ENCODE measurements at regions not wholly inside any gene's neighbourhood (a gene's known extent, or its start where the extent isn't known, plus 50 kb on each side); places are given as distances from the start of the nearest gene placed in this dataset.

GRCh38 chr5:17340379-17340778, 122.9 kb downstream of the BASP1 start:
- H3K4me3 ChIP-seq: no peak overlapping the region
- no peaks in the 10 kb centered on the region for H3K36me3 ChIP-seq (ENCODE audit: insufficient read depth, low read length)
- DNase-seq (ENCODE audit: low read depth, low spot score): no peak
- no peak overlapping the region for H3K9ac ChIP-seq (ENCODE audit: insufficient read length)
- TF ChIP-seq EZH2 (IDR thresholded peaks at IDR 0.05): no peak
- no peak for TF ChIP-seq POLR2AphosphoS5 (IDR thresholded peaks at IDR 0.05; ENCODE audit: borderline replicate concordance, low read depth, low read length)
- TF ChIP-seq FOXP2 (optimal IDR thresholded peaks at IDR 0.05; ENCODE audit: control extremely low read depth, extremely low read length, insufficient read depth): no peak
- H3K27ac ChIP-seq: no peak overlapping the region
- no peaks in the 10 kb centered on the region for H3K9me3 ChIP-seq (ENCODE audit: low read depth, low read length)

GRCh38 chr5:17340819-17341218, 123.4 kb downstream of the BASP1 start:
- Histone ChIP-seq H3K9me3 (ENCODE audit: low read depth, low read length) (no peaks in the 10 kb centered on the region), H3K27ac (no peak overlapping the region), H3K4me3 (no peak overlapping the region), H3K36me3 (ENCODE audit: insufficient read depth, low read length) (no peaks in the 10 kb centered on the region), H3K9ac (ENCODE audit: insufficient read length) (no peak overlapping the region)
- DNase-seq (ENCODE audit: low read depth, low spot score): no peak
- TF ChIP-seq FOXP2 (optimal IDR thresholded peaks at IDR 0.05; ENCODE audit: control extremely low read depth, extremely low read length, insufficient read depth) (no peak), EZH2 (IDR thresholded peaks at IDR 0.05) (no peak), POLR2AphosphoS5 (IDR thresholded peaks at IDR 0.05; ENCODE audit: borderline replicate concordance, low read depth, low read length) (no peak)

GRCh38 chr5:17343675-17344074, 126.2 kb downstream of the BASP1 start:
- no peak overlapping the region for H3K4me3 ChIP-seq
- H3K27ac ChIP-seq: no peak overlapping the region
- H3K36me3 ChIP-seq (ENCODE audit: insufficient read depth, low read length): no peaks in the 10 kb centered on the region
- no peak overlapping the region for H3K9ac ChIP-seq (ENCODE audit: insufficient read length)
- no peak for TF ChIP-seq POLR2AphosphoS5 (IDR thresholded peaks at IDR 0.05; ENCODE audit: borderline replicate concordance, low read depth, low read length)
- TF ChIP-seq EZH2 (IDR thresholded peaks at IDR 0.05): no peak
- TF ChIP-seq FOXP2 (optimal IDR thresholded peaks at IDR 0.05; ENCODE audit: control extremely low read depth, extremely low read length, insufficient read depth): no peak
- DNase-seq (ENCODE audit: low read depth, low spot score): no peak
- no peaks in the 10 kb centered on the region for H3K9me3 ChIP-seq (ENCODE audit: low read depth, low read length)

GRCh38 chr5:17346811-17347210, 129.4 kb downstream of the BASP1 start:
- Histone ChIP-seq H3K9me3 (ENCODE audit: low read depth, low read length) (no peaks in the 10 kb centered on the region), H3K27ac (no peak overlapping the region), H3K36me3 (ENCODE audit: insufficient read depth, low read length) (no peaks in the 10 kb centered on the region), H3K4me3 (no peak overlapping the region), H3K9ac (ENCODE audit: insufficient read length) (no peak overlapping the region)
- DNase-seq (ENCODE audit: low read depth, low spot score): no peak
- TF ChIP-seq POLR2AphosphoS5 (IDR thresholded peaks at IDR 0.05; ENCODE audit: borderline replicate concordance, low read depth, low read length) (no peak), FOXP2 (optimal IDR thresholded peaks at IDR 0.05; ENCODE audit: control extremely low read depth, extremely low read length, insufficient read depth) (no peak), EZH2 (IDR thresholded peaks at IDR 0.05) (no peak)

GRCh38 chr5:17352223-17352622, 134.8 kb downstream of the BASP1 start:
- no peaks in the 10 kb centered on the region for H3K9me3 ChIP-seq (ENCODE audit: low read depth, low read length)
- DNase-seq (ENCODE audit: low read depth, low spot score): no peak
- H3K36me3 ChIP-seq (ENCODE audit: insufficient read depth, low read length): no peaks in the 10 kb centered on the region
- no peak overlapping the region for H3K4me3 ChIP-seq
- H3K27ac ChIP-seq: no peak overlapping the region
- TF ChIP-seq FOXP2 (optimal IDR thresholded peaks at IDR 0.05; ENCODE audit: control extremely low read depth, extremely low read length, insufficient read depth): no peak
- TF ChIP-seq POLR2AphosphoS5 (IDR thresholded peaks at IDR 0.05; ENCODE audit: borderline replicate concordance, low read depth, low read length): no peak
- TF ChIP-seq EZH2 (IDR thresholded peaks at IDR 0.05): no peak
- H3K9ac ChIP-seq (ENCODE audit: insufficient read length): no peak overlapping the region

DNA sequence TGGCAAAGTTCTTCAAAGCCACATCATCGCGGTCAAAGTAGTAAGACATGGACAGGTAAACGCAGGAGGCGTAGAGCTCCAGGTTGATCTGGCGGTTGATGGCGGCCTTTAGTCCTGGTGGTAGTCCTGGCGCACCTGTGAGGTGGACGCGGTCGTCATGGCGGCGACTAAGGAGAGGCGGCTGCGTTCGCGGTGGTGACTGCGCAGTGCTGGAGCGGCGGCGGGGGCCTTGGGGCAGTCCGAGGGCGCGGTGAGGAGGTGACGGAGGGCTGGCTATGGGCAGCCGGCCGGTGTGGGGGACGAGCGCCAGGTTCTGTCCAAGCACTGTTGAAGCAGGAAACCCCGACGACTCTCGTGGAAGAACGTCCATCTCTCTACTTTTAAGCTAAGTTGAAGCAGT, 136.8 kb downstream of the BASP1 start:
- Histone ChIP-seq H3K4me3 (no peak overlapping the region), H3K9me3 (ENCODE audit: low read depth, low read length) (no peaks in the 10 kb centered on the region), H3K27ac (no peak overlapping the region), H3K9ac (ENCODE audit: insufficient read length) (no peak overlapping the region), H3K36me3 (ENCODE audit: insufficient read depth, low read length) (no peaks in the 10 kb centered on the region)
- no peak for TF ChIP-seq FOXP2 (optimal IDR thresholded peaks at IDR 0.05; ENCODE audit: control extremely low read depth, extremely low read length, insufficient read depth)
- no peak for TF ChIP-seq EZH2 (IDR thresholded peaks at IDR 0.05)
- TF ChIP-seq POLR2AphosphoS5 (IDR thresholded peaks at IDR 0.05; ENCODE audit: borderline replicate concordance, low read depth, low read length): no peak
- no peak for DNase-seq (ENCODE audit: low read depth, low spot score)

DNA sequence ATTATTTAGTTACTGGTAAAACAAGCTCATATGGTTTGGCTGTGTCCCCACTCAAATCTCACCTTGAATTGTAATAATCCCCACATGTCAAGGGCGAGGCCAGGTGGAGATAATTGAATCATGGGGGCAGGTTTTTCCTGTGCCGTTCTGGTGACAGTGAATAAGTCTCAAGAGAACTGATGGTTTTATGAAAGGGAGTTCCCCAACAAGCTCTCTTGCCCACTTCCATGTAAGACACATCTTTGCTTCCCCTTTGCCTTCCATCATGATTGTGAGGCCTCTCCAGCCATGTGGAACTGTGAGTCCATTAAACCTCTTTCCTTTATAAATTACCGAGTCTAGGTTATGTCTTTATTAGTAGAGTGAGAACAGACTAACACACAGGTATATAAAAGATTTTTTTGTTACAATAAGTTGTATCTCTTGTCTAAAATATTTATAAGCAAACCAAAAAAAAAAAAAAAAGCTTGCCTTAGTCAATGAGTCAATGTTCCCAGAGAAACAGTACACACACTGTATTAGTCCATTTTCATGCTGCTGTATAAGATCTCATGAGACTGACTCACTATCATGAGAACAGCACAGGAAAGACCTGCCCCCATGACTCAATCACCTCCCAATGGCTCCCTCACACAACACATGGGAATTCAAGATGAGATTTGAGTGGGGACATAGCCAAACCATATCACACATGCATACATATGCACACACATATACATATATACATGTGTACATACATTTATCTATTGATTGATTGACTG, 138.3 kb downstream of the BASP1 start:
- Histone ChIP-seq H3K4me3 (no peak overlapping the region), H3K36me3 (ENCODE audit: insufficient read depth, low read length) (no peaks in the 10 kb centered on the region), H3K9me3 (ENCODE audit: low read depth, low read length) (no peaks in the 10 kb centered on the region), H3K27ac (no peak overlapping the region), H3K9ac (ENCODE audit: insufficient read length) (no peak overlapping the region)
- TF ChIP-seq FOXP2 (optimal IDR thresholded peaks at IDR 0.05; ENCODE audit: control extremely low read depth, extremely low read length, insufficient read depth) (no peak), EZH2 (IDR thresholded peaks at IDR 0.05) (no peak), POLR2AphosphoS5 (IDR thresholded peaks at IDR 0.05; ENCODE audit: borderline replicate concordance, low read depth, low read length) (no peak)
- DNase-seq (ENCODE audit: low read depth, low spot score): no peak

- no peak for TF ChIP-seq POLR2AphosphoS5 (IDR thresholded peaks at IDR 0.05; ENCODE audit: borderline replicate concordance, low read depth, low read length)
- no peak for TF ChIP-seq FOXP2 (optimal IDR thresholded peaks at IDR 0.05; ENCODE audit: control extremely low read depth, extremely low read length, insufficient read depth)
- no peak for TF ChIP-seq EZH2 (IDR thresholded peaks at IDR 0.05)
- H3K9ac ChIP-seq (ENCODE audit: insufficient read length): no peak overlapping the region
- no peaks in the 10 kb centered on the region for H3K36me3 ChIP-seq (ENCODE audit: insufficient read depth, low read length)
- no peak for DNase-seq (ENCODE audit: low read depth, low spot score)
- H3K4me3 ChIP-seq: no peak overlapping the region
- H3K9me3 ChIP-seq (ENCODE audit: low read depth, low read length): no peaks in the 10 kb centered on the region
- H3K27ac ChIP-seq: no peak overlapping the region
These were observed 139.1 kb downstream of the BASP1 start for GRCh38 chr5:17356551-17356950.

GRCh38 chr5:17357504-17357903, 140.1 kb downstream of the BASP1 start:
- no peak for DNase-seq (ENCODE audit: low read depth, low spot score)
- no peak overlapping the region for H3K27ac ChIP-seq
- H3K36me3 ChIP-seq (ENCODE audit: insufficient read depth, low read length): no peaks in the 10 kb centered on the region
- no peaks in the 10 kb centered on the region for H3K9me3 ChIP-seq (ENCODE audit: low read depth, low read length)
- TF ChIP-seq FOXP2 (optimal IDR thresholded peaks at IDR 0.05; ENCODE audit: control extremely low read depth, extremely low read length, insufficient read depth) (no peak), POLR2AphosphoS5 (IDR thresholded peaks at IDR 0.05; ENCODE audit: borderline replicate concordance, low read depth, low read length) (no peak), EZH2 (IDR thresholded peaks at IDR 0.05) (no peak)
- no peak overlapping the region for H3K9ac ChIP-seq (ENCODE audit: insufficient read length)
- H3K4me3 ChIP-seq: no peak overlapping the region

Data from SK-N-MC (cell line).